Chondrocyte (in vitro differentiated cells): ENCODE measurements at regions not wholly inside any gene's neighbourhood (a gene's known extent, or its start where the extent isn't known, plus 50 kb on each side); places are given as distances from the start of the nearest gene placed in this dataset.

Experiments
- DNase-seq: peaks from one replicate; pipeline ENCODE4 v3.0.0; 2021; ENCODE audit warnings: mixed read lengths, low spot score
- H3K27ac Mint-ChIP-seq: one replicate; pipeline ENCODE4 v1.8.0; 2021; ENCODE audit warnings: mild to moderate bottlenecking, moderate library complexity, mixed read lengths; ENCODE audit not compliant: unreplicated experiment
- H3K27me3 Mint-ChIP-seq: 2 replicates; pipeline ENCODE4 v1.8.0; 2021; ENCODE audit warnings: low read depth, mixed read lengths
- H3K36me3 Mint-ChIP-seq: 2 replicates; pipeline ENCODE4 v1.8.0; 2021; ENCODE audit warnings: low read depth, mixed read lengths
- H3K4me1 Mint-ChIP-seq: 2 replicates; pipeline ENCODE4 v1.8.0; 2021; ENCODE audit warnings: low read depth, mild to moderate bottlenecking, mixed read lengths
- H3K4me3 Mint-ChIP-seq: one replicate; pipeline ENCODE4 v1.8.0; 2021; ENCODE audit warnings: mild to moderate bottlenecking, moderate library complexity, mixed read lengths; ENCODE audit not compliant: unreplicated experiment
- H3K9me3 Mint-ChIP-seq: 2 replicates; pipeline ENCODE4 v1.8.0; 2021; ENCODE audit warnings: low read depth, mixed read lengths
- TF ChIP-seq, protein P1 (sequence below): fragments of 200-600 bp; sonication (generic); IDR thresholded peaks from 2 replicates; pipeline ENCODE4 v1.5.0; 2021; ENCODE audit warnings: antibody characterized with exemption, mild to moderate bottlenecking, moderate library complexity

- no peaks in the 10 kb centered on the region for H3K27me3 Mint-ChIP-seq
- H3K9me3 Mint-ChIP-seq, result no peaks in the 10 kb centered on the region
- TF ChIP-seq, protein P1, sequence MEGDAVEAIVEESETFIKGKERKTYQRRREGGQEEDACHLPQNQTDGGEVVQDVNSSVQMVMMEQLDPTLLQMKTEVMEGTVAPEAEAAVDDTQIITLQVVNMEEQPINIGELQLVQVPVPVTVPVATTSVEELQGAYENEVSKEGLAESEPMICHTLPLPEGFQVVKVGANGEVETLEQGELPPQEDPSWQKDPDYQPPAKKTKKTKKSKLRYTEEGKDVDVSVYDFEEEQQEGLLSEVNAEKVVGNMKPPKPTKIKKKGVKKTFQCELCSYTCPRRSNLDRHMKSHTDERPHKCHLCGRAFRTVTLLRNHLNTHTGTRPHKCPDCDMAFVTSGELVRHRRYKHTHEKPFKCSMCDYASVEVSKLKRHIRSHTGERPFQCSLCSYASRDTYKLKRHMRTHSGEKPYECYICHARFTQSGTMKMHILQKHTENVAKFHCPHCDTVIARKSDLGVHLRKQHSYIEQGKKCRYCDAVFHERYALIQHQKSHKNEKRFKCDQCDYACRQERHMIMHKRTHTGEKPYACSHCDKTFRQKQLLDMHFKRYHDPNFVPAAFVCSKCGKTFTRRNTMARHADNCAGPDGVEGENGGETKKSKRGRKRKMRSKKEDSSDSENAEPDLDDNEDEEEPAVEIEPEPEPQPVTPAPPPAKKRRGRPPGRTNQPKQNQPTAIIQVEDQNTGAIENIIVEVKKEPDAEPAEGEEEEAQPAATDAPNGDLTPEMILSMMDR, result no peak
These were observed 351.5 kb downstream of the GADD45G start for GRCh38 chr9:89956331-89956730.

GRCh38 chr9:89956907-89957306, 352.1 kb downstream of the GADD45G start:
- no peak overlapping the region for H3K4me3 Mint-ChIP-seq
- H3K27me3 Mint-ChIP-seq, result no peaks in the 10 kb centered on the region
- peaks cover 9% of the 10 kb centered on the region for H3K4me1 Mint-ChIP-seq
- H3K27ac Mint-ChIP-seq, result no peak overlapping the region
- no peaks in the 10 kb centered on the region for H3K36me3 Mint-ChIP-seq
- no peaks in the 10 kb centered on the region for H3K9me3 Mint-ChIP-seq
- no peak for DNase-seq
- TF ChIP-seq, protein P1, result no peak

More at GRCh38 chr9:89956331-89956730, 351.5 kb downstream of the GADD45G start:
- no peak overlapping the region for H3K4me3 Mint-ChIP-seq
- no peak overlapping the region for H3K27ac Mint-ChIP-seq
- H3K4me1 Mint-ChIP-seq, result peaks cover 6% of the 10 kb centered on the region
- no peaks in the 10 kb centered on the region for H3K36me3 Mint-ChIP-seq
- no peak for DNase-seq

DNA sequence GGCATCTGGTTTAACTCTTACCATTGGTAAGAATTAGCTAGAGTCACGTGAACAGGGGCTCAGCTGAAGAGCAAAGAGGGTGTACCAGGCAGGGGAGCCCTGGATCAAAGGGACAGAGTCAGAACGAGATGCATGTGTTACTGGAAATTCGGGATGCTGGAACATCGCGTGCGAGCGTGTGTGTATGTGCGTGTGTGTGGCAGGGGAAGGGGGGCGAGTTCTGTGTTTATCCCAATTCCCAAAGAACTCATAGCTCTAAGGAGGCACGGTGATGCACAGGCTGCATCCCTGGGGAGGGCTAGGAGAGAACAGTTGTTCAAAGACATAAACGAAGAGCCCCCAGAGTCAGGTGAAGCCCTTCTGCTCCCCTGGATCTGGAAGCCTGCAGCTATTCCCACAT, 353.3 kb downstream of the GADD45G start:
- Mint-ChIP-seq H3K27me3 (no peaks in the 10 kb centered on the region), H3K36me3 (no peaks in the 10 kb centered on the region), H3K27ac (no peak overlapping the region), H3K9me3 (no peaks in the 10 kb centered on the region), H3K4me3 (no peak overlapping the region), H3K4me1 (peaks cover 8% of the 10 kb centered on the region)
- TF ChIP-seq, protein P1, result no peak
- DNase-seq, result no peak

DNA sequence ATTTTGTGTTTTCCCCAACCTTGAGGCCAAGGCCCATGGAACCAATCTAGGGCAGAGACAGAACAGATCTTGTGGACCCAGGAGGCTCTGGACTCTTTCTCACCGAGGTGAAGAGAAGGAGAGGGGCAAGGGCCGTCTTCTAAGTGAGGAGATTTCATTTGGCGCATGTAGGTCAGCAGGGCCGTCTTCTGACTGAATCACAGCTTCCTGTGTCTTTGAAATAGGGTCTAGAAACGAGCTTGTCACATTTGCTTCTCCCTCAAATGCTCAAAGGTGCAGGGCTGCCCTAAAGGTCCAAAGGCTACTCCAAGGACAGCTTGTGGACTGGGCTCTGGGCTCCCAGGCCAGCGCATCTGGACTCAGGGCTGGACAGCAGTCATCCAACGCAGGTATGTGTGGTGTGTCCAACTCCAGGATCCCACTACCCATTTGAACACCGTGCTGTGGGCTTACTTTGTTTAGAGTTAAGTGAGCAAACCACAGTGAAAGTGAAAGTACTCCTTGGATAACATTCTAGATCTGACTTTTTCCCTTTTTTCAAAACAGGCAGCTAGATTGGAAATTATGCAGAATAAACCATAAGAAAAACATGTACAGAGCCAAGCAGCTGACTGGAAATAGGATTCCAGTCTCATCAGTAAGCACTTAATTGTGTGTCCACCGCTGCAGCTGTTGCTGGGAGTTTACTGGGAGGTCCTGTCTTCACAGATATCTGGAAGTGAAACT, 357.0 kb downstream of the GADD45G start:
- no peaks in the 10 kb centered on the region for H3K9me3 Mint-ChIP-seq
- no peak for DNase-seq
- H3K4me3 Mint-ChIP-seq, result no peak overlapping the region
- no peaks in the 10 kb centered on the region for H3K27me3 Mint-ChIP-seq
- H3K27ac Mint-ChIP-seq, result no peak overlapping the region
- H3K36me3 Mint-ChIP-seq, result no peaks in the 10 kb centered on the region
- TF ChIP-seq, protein P1, result no peak
- peaks cover 8% of the 10 kb centered on the region for H3K4me1 Mint-ChIP-seq

GRCh38 chr9:89963280-89963679, 358.5 kb downstream of the GADD45G start:
- Mint-ChIP-seq H3K27me3 (no peaks in the 10 kb centered on the region), H3K4me1 (peaks cover 8% of the 10 kb centered on the region), H3K36me3 (no peaks in the 10 kb centered on the region), H3K9me3 (no peaks in the 10 kb centered on the region), H3K27ac (no peak overlapping the region), H3K4me3 (no peak overlapping the region)
- no peak for DNase-seq
- TF ChIP-seq, protein P1, result no peak
